DOHH2 (cell line): ENCODE measurements at regions not wholly inside any gene's neighbourhood (a gene's known extent, or its start where the extent isn't known, plus 50 kb on each side); places are given as distances from the start of the nearest gene placed in this dataset.

Experiments
- H3F3A ChIP-seq: fragments of 200-600 bp; sonication (generic), shearing (Covaris generic); 2 replicates; pipeline ENCODE4 v1.6.0; 2016; ENCODE audit warnings: antibody characterized with exemption, mild to moderate bottlenecking; ENCODE audit not compliant: control insufficient read depth, insufficient read depth
- H3K27ac ChIP-seq: fragments of 200-600 bp; sonication (generic); 2 replicates; pipeline ENCODE4 v1.5.1; 2014; ENCODE audit warnings: low read depth, mild to moderate bottlenecking, low read length, moderate library complexity
- H3K27me3 ChIP-seq: fragments of 200-600 bp; sonication (generic); 2 replicates; pipeline ENCODE4 v1.6.1; 2014; ENCODE audit warnings: mild to moderate bottlenecking, low read length, mixed read lengths; ENCODE audit not compliant: control insufficient read depth
- H3K36me3 ChIP-seq: fragments of 200-600 bp; sonication (generic); 2 replicates; pipeline ENCODE4 v1.6.1; 2014; ENCODE audit warnings: mild to moderate bottlenecking, low read length, moderate library complexity, mixed read lengths; ENCODE audit not compliant: control insufficient read depth
- H3K4me1 ChIP-seq: fragments of 200-600 bp; sonication (generic); 2 replicates; pipeline ENCODE4 v1.6.1; 2014; ENCODE audit warnings: mild to moderate bottlenecking, low read length, mixed read lengths; ENCODE audit not compliant: control insufficient read depth
- H3K4me2 ChIP-seq: fragments of 200-600 bp; sonication (generic); 2 replicates; pipeline ENCODE4 v1.6.0; 2014; ENCODE audit warnings: mild to moderate bottlenecking, low read length, moderate library complexity
- H3K4me3 ChIP-seq: fragments of 200-600 bp; sonication (generic); 2 replicates; pipeline ENCODE4 v1.5.1; 2014; ENCODE audit warnings: mild to moderate bottlenecking, low read length, mixed read lengths
- H3K79me2 ChIP-seq: fragments of 200-600 bp; sonication (generic); 2 replicates; pipeline ENCODE4 v1.6.1; 2014; ENCODE audit warnings: mild to moderate bottlenecking, low read length, mixed read lengths; ENCODE audit not compliant: control insufficient read depth
- H3K9me2 ChIP-seq: fragments of 200-600 bp; sonication (generic); replicated peaks from 2 replicates; pipeline ENCODE4 v1.6.1; 2014; ENCODE audit warnings: mild to moderate bottlenecking, low read length, mixed read lengths; ENCODE audit not compliant: control insufficient read depth
- H3K9me3 ChIP-seq: fragments of 200-600 bp; sonication (generic); 2 replicates; pipeline ENCODE4 v1.6.1; 2014; ENCODE audit warnings: antibody characterized with exemption, low read length, mixed read lengths; ENCODE audit not compliant: control insufficient read depth, insufficient read depth
- H4K20me1 ChIP-seq: fragments of 200-600 bp; sonication (generic); 2 replicates; pipeline ENCODE4 v1.6.0; 2014; ENCODE audit warnings: low read depth, mild to moderate bottlenecking, antibody characterized with exemption, low read length, moderate library complexity; ENCODE audit not compliant: control insufficient read depth, insufficient read depth
- EZH2phosphoT487 ChIP-seq: fragments of 200-600 bp; sonication (generic); IDR thresholded peaks from 2 replicates; pipeline ENCODE4 v1.6.1; 2017; ENCODE audit warnings: borderline replicate concordance, mild to moderate bottlenecking, antibody characterized with exemption, low read length, moderate library complexity, mixed read lengths
- TF ChIP-seq, protein P1 (sequence below): fragments of 200-600 bp; sonication (generic); IDR thresholded peaks from one replicate; pipeline ENCODE4 v1.5.1; 2014; ENCODE audit warnings: antibody characterized with exemption, mild to moderate bottlenecking, low read depth, low read length; ENCODE audit not compliant: poor library complexity, severe bottlenecking

- no peaks in the 10 kb centered on the region for H4K20me1 ChIP-seq
- no peaks in the 10 kb centered on the region for H3K36me3 ChIP-seq
- no peaks in the 10 kb centered on the region for H3K4me1 ChIP-seq
- no peaks in the 10 kb centered on the region for H3K9me3 ChIP-seq
- no peak overlapping the region for H3K4me3 ChIP-seq
- no peaks in the 10 kb centered on the region for H3K27me3 ChIP-seq
- no peaks in the 10 kb centered on the region for H3K79me2 ChIP-seq
- no peaks in the 10 kb centered on the region for H3F3A ChIP-seq
- TF ChIP-seq, protein P1, sequence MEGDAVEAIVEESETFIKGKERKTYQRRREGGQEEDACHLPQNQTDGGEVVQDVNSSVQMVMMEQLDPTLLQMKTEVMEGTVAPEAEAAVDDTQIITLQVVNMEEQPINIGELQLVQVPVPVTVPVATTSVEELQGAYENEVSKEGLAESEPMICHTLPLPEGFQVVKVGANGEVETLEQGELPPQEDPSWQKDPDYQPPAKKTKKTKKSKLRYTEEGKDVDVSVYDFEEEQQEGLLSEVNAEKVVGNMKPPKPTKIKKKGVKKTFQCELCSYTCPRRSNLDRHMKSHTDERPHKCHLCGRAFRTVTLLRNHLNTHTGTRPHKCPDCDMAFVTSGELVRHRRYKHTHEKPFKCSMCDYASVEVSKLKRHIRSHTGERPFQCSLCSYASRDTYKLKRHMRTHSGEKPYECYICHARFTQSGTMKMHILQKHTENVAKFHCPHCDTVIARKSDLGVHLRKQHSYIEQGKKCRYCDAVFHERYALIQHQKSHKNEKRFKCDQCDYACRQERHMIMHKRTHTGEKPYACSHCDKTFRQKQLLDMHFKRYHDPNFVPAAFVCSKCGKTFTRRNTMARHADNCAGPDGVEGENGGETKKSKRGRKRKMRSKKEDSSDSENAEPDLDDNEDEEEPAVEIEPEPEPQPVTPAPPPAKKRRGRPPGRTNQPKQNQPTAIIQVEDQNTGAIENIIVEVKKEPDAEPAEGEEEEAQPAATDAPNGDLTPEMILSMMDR = no peak
- TF ChIP-seq EZH2phosphoT487 = no peak
- no peaks in the 10 kb centered on the region for H3K9me2 ChIP-seq
- H3K4me2 ChIP-seq = no peak overlapping the region
- no peak overlapping the region for H3K27ac ChIP-seq
Measured at GRCh38 chrX:45323387-45323786, 122.7 kb upstream of the DIPK2B start.

- Histone ChIP-seq H3K4me3 (no peak overlapping the region), H3K9me3 (no peaks in the 10 kb centered on the region), H3K79me2 (no peaks in the 10 kb centered on the region), H3K27me3 (no peaks in the 10 kb centered on the region), H3F3A (no peaks in the 10 kb centered on the region), H3K9me2 (no peaks in the 10 kb centered on the region), H3K4me2 (no peak overlapping the region), H3K27ac (no peak overlapping the region), H3K4me1 (no peaks in the 10 kb centered on the region), H3K36me3 (no peaks in the 10 kb centered on the region), H4K20me1 (no peaks in the 10 kb centered on the region)
- TF ChIP-seq, protein P1 = no peak
- TF ChIP-seq EZH2phosphoT487 = no peak
Measured at GRCh38 chrX:45322820-45323219, 122.1 kb upstream of the DIPK2B start.

- no peaks in the 10 kb centered on the region for H3K79me2 ChIP-seq
- no peak overlapping the region for H3K4me3 ChIP-seq
- H4K20me1 ChIP-seq = no peaks in the 10 kb centered on the region
- no peaks in the 10 kb centered on the region for H3K4me1 ChIP-seq
- H3K4me2 ChIP-seq = no peak overlapping the region
- H3K27me3 ChIP-seq = no peaks in the 10 kb centered on the region
- no peaks in the 10 kb centered on the region for H3K36me3 ChIP-seq
- H3K9me3 ChIP-seq = no peaks in the 10 kb centered on the region
- TF ChIP-seq, protein P1 = no peak
- TF ChIP-seq EZH2phosphoT487 = no peak
- H3F3A ChIP-seq = no peaks in the 10 kb centered on the region
- no peak overlapping the region for H3K27ac ChIP-seq
- no peaks in the 10 kb centered on the region for H3K9me2 ChIP-seq
Measured at GRCh38 chrX:45322382-45322781, 121.7 kb upstream of the DIPK2B start.

DNA sequence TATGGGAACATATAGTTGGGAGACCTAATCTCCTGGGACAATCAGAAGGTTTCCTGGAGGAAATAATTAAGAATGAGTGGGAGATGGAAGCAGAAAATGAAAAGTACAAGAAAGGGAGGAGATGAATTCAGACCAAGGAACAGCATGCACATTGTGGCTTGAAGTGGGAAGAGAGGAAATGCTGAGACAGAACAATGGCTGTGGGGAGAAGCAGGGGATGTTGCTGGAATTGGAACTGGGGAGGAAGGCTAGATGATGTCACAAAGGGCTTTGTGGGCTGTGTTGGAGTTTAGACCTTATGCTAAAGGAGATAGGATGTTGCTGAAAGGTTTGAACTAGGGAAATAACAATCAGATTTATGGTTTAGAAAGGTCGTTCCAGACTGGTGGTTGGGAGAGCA lies 119.5 kb upstream of the DIPK2B start:
- no peaks in the 10 kb centered on the region for H3K9me2 ChIP-seq

More for the DNA sequence above, 119.5 kb upstream of the DIPK2B start:
- Histone ChIP-seq H3K27ac (no peak overlapping the region), H3K36me3 (no peaks in the 10 kb centered on the region), H3K4me1 (no peaks in the 10 kb centered on the region), H3K4me3 (no peak overlapping the region), H3K79me2 (no peaks in the 10 kb centered on the region), H3K9me3 (no peaks in the 10 kb centered on the region), H3K27me3 (no peaks in the 10 kb centered on the region), H3K4me2 (no peak overlapping the region), H3F3A (no peaks in the 10 kb centered on the region), H4K20me1 (no peaks in the 10 kb centered on the region)
- TF ChIP-seq EZH2phosphoT487 = no peak
- TF ChIP-seq, protein P1 = no peak
